HepG2 (cell line): ENCODE measurements at regions not wholly inside any gene's neighbourhood (a gene's known extent, or its start where the extent isn't known, plus 50 kb on each side); places are given as distances from the start of the nearest gene placed in this dataset.

Source experiments
- ATAC-seq: fragments of 200-7000 bp; cut with Tn5 transposase; 3 replicates; pipeline ENCODE4 v1.9.1; 2020; ENCODE audit warnings: mild to moderate bottlenecking, moderate library complexity
- BruUV-seq: library from RNA; stranded (reverse); fragments of 400-500 nt; replicated peaks from 2 replicates; lab custom pipeline; 2021; lab: Mats Ljungman, UMichigan
- CTCF ChIA-PET: fragments of 300-600 bp; formaldehyde crosslinking; extraction: SDS; loops from one replicate; lab custom pipeline; 2021; ENCODE audit warnings: low total read pairs, inconsistent platforms, low intra/inter-chr PET ratio; lab: Yijun Ruan, JAX
- POLR2A ChIA-PET: fragments of 350-600 bp; sonication (Branson Sonifier 250); formaldehyde crosslinking; loops from one replicate; lab custom pipeline; 2020; ENCODE audit warnings: antibody characterized with exemption, inconsistent platforms; lab: Yijun Ruan, JAX
- DNase-seq: peaks from one replicate; pipeline ENCODE4 v3.0.0-alpha.2; 2015; ENCODE audit warnings: low spot score
- FAIRE-seq: peaks from 3 replicates; lab custom pipeline; 2011; peaks lifted over from hg19 to GRCh38; lab: Jason Lieb, UNC
- H2AFZ ChIP-seq: one replicate; pipeline ENCODE4 v1.6.1; 2011; ENCODE audit warnings: low read length, inconsistent platforms
- H3K27ac ChIP-seq: fragments of 300-600 bp; 3 replicates; pipeline ENCODE4 v1.8.0; 2011; ENCODE audit warnings: mixed run types, mild to moderate bottlenecking, mixed read lengths, low read length, inconsistent platforms; ENCODE audit not compliant: insufficient read depth; ENCODE audit errors: extremely low read length
- H3K27me3 ChIP-seq, 2 experiments: fragments of 200-600 bp in 1 of 2; 2 replicates in 1 of 2; 3 replicates in 1 of 2; pipeline versions ENCODE4 v1.6.0 to v1.8.0; 2011; ENCODE audit warnings: low read length in 2 of 2, mild to moderate bottlenecking in 2 of 2, moderate library complexity in 2 of 2, inconsistent platforms in 1 of 2; ENCODE audit not compliant: insufficient read depth in 2 of 2, control insufficient read depth in 1 of 2
- H3K36me3 ChIP-seq, 2 experiments: fragments of 200-600 bp in 1 of 2; replicated peaks in 1 of 2; 2 replicates in 1 of 2; 3 replicates in 1 of 2; pipeline versions ENCODE4 v1.5.1 to v1.8.0; 2011; ENCODE audit warnings: low read length in 2 of 2, inconsistent platforms in 1 of 2; ENCODE audit not compliant: insufficient read depth in 2 of 2, control insufficient read depth in 1 of 2
- H3K4me1 ChIP-seq: 2 replicates; pipeline ENCODE4 v1.5.1; 2012; ENCODE audit warnings: low read length, inconsistent platforms; ENCODE audit not compliant: insufficient read depth
- H3K4me2 ChIP-seq: 2 replicates; pipeline ENCODE4 v1.6.0; 2011; ENCODE audit warnings: low read depth, low read length, inconsistent platforms
- H3K4me3 ChIP-seq, 3 experiments: fragments of 200-600 bp in 1 of 3; sonication (generic), shearing (Covaris generic) in 1 of 3; replicated peaks in 1 of 3; 2 replicates each; pipeline ENCODE4 v1.5.1; 2011 to 2016; ENCODE audit warnings: low read length in 3 of 3, inconsistent platforms in 2 of 3, low read depth in 2 of 3, mild to moderate bottlenecking in 2 of 3, control low read depth in 1 of 3, mixed read lengths in 1 of 3; ENCODE audit not compliant: insufficient read depth in 1 of 3
- H3K79me2 ChIP-seq: one replicate; pipeline ENCODE4 v1.6.1; 2011; ENCODE audit warnings: low read length, inconsistent platforms; ENCODE audit not compliant: insufficient read depth
- H3K9ac ChIP-seq: 2 replicates; pipeline ENCODE4 v1.6.0; 2011; ENCODE audit warnings: mild to moderate bottlenecking, low read depth, low read length, inconsistent platforms; ENCODE audit not compliant: insufficient read depth
- H3K9me3 ChIP-seq: 2 replicates; pipeline ENCODE4 v1.5.1; 2012; ENCODE audit warnings: mild to moderate bottlenecking, low read length
- H4K20me1 ChIP-seq: 2 replicates; pipeline ENCODE4 v1.6.0; 2011; ENCODE audit warnings: inconsistent platforms, mild to moderate bottlenecking, low read length, moderate library complexity; ENCODE audit not compliant: insufficient read depth
- FIP1L1 ChIP-seq: fragments of 200-400 bp; formaldehyde crosslinking; IDR thresholded peaks from 2 replicates; pipeline ENCODE4 v1.6.1; 2018; ENCODE audit warnings: low read depth, mild to moderate bottlenecking, low read length, moderate library complexity, borderline replicate concordance; ENCODE audit not compliant: insufficient read depth
- MLX ChIP-seq: IDR thresholded peaks from 2 replicates; pipeline ENCODE4 v1.6.1; 2016
- NFE2L1 ChIP-seq: sonication (generic); formaldehyde crosslinking; IDR thresholded peaks from 2 replicates; pipeline ENCODE4 v1.4.0; 2020; ENCODE audit warnings: missing genetic modification reagents, mild to moderate bottlenecking, borderline replicate concordance
- POGZ ChIP-seq: sonication (generic); formaldehyde crosslinking; IDR thresholded peaks from 2 replicates; pipeline ENCODE4 v1.4.0; 2020; ENCODE audit warnings: mild to moderate bottlenecking, missing genetic modification reagents
- SP1 ChIP-seq, 2 experiments: fragments of 450-650 bp in 1 of 2; sonication (generic) in 1 of 2; formaldehyde crosslinking in 1 of 2; IDR thresholded peaks; 2 replicates each; pipeline versions ENCODE4 v1.4.0 to v1.6.1; 2016 to 2020; ENCODE audit warnings: missing genetic modification reagents in 1 of 2
- ZNF12 ChIP-seq: sonication (generic); formaldehyde crosslinking; IDR thresholded peaks from 2 replicates; pipeline ENCODE4 v1.5.0; 2020; ENCODE audit warnings: missing genetic modification reagents
- ZNF607 ChIP-seq: sonication (generic); formaldehyde crosslinking; IDR thresholded peaks from 2 replicates; pipeline ENCODE4 v1.5.1; 2020; ENCODE audit warnings: missing genetic modification reagents, mild to moderate bottlenecking, borderline replicate concordance
- ZNF878 ChIP-seq: sonication (generic); formaldehyde crosslinking; IDR thresholded peaks from 2 replicates; pipeline ENCODE4 v1.8.1; 2023; ENCODE audit warnings: mild to moderate bottlenecking, missing genetic modification reagents, moderate library complexity
- WGBS: methylation state at CpG from one replicate; pipeline ENCODE4 v1.1.6; 2017; ENCODE audit warnings: low lambda C conversion rate; 5-methylcytosine and 5-hydroxymethylcytosine counted together
- in situ Hi-C: cut with HindIII; loops from 2 replicates; pipeline ENCODE4 v1.10.0; 2017; ENCODE audit warnings: low pct_unique_long_range_greater_than_20kb; ENCODE audit not compliant: extremely low pct_ligation_motif_present
- intact Hi-C: fragments of 100-400 bp; cut with micrococcal nuclease; formaldehyde crosslinking; loops from one replicate; pipeline ENCODE4 v1.10.0; 2022; ENCODE audit not compliant: unreplicated experiment
- TF ChIP-seq, protein P1 (sequence below), 2 experiments: sonication (generic) in 1 of 2; formaldehyde crosslinking in 1 of 2; IDR thresholded peaks; 2 replicates each; pipeline versions ENCODE4 v1.5.1 to v1.6.1; 2011 to 2020; ENCODE audit warnings: borderline replicate concordance in 1 of 2, low read depth in 1 of 2, low read length in 1 of 2, mild to moderate bottlenecking in 1 of 2, missing genetic modification reagents in 1 of 2, moderate library complexity in 1 of 2
- TF ChIP-seq, protein P2 (sequence below): IDR thresholded peaks from 2 replicates; pipeline ENCODE4 v1.6.1; 2016; ENCODE audit warnings: control low read depth

DNA sequence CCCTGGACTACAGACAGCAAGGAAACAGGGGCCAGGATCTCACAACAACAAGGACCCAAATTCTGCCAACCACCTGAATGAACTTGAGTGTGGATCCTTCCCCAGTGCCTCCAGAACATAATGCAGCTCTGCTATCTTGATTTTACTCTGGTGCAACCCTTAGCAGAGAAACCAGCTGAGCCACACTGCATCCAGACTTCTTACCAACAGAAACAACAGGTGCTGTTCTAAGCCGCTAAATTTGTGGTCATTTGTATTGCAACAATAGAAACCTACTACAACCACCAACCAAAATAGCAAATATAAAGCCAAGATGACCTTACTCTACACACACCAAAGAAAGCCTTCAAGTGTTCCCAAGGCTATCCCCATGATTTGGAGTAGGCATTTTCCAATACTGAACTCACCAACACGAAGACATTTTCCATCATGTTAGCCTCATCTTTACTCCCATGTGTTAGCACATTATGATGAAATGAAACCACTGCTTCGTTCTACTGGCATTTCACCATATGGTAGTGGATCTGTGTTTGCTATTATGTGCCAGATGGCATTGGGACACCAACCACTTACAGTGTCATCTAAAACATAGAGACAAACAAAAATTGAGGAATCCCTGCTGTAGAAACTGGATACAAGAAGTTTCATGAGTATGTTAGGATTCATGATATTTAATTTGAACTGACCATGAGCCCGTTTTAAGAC lies 249.8 kb upstream of the ID4 start:
- no peak overlapping the region for H3K27ac ChIP-seq
- H3K4me2 ChIP-seq, result no peak overlapping the region
- H3K79me2 ChIP-seq, result no peaks in the 10 kb centered on the region
- TF ChIP-seq ZNF12 (CRISPR knock-in tag) (no peak), FIP1L1 (no peak), SP1 (IDR thresholded peaks at IDR 0.05) (no peak), SP1 (CRISPR knock-in tag; IDR thresholded peaks at IDR 0.05) (no peak), NFE2L1 (CRISPR knock-in tag) (no peak), ZNF878 (CRISPR knock-in tag) (no peak), MLX (CRISPR knock-in tag) (no peak), POGZ (CRISPR knock-in tag) (no peak), ZNF607 (no peak)
- TF ChIP-seq, protein P1, sequence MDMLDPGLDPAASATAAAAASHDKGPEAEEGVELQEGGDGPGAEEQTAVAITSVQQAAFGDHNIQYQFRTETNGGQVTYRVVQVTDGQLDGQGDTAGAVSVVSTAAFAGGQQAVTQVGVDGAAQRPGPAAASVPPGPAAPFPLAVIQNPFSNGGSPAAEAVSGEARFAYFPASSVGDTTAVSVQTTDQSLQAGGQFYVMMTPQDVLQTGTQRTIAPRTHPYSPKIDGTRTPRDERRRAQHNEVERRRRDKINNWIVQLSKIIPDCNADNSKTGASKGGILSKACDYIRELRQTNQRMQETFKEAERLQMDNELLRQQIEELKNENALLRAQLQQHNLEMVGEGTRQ (IDR thresholded peaks at IDR 0.05; ENCODE audit: low read depth, low read length), result no peak
- TF ChIP-seq, protein P1 (CRISPR knock-in tag; IDR thresholded peaks at IDR 0.05; ENCODE audit: borderline replicate concordance), result no peak
- TF ChIP-seq, protein P2, sequence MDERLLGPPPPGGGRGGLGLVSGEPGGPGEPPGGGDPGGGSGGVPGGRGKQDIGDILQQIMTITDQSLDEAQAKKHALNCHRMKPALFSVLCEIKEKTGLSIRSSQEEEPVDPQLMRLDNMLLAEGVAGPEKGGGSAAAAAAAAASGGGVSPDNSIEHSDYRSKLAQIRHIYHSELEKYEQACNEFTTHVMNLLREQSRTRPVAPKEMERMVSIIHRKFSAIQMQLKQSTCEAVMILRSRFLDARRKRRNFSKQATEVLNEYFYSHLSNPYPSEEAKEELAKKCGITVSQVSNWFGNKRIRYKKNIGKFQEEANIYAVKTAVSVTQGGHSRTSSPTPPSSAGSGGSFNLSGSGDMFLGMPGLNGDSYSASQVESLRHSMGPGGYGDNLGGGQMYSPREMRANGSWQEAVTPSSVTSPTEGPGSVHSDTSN, result no peak
- no peaks in the 10 kb centered on the region for H4K20me1 ChIP-seq
- no peaks in the 10 kb centered on the region for H3K9me3 ChIP-seq
- DNase-seq, result no peak
- no peaks in the 10 kb centered on the region for H3K4me1 ChIP-seq
- ChIA-PET CTCF (no interaction called here), POLR2A (no interaction called here)
- FAIRE-seq, result no peak
- no peaks in the 10 kb centered on the region for H3K27me3 ChIP-seq
- BruUV-seq, result no TSS peak
- no peak overlapping the region for H3K9ac ChIP-seq
- in situ Hi-C loops, result no loop called here
- H3K4me3 ChIP-seq, result no peak overlapping the region
- 6% methylated on average over 4 of the region's 4 CpGs for WGBS
- H2AFZ ChIP-seq, result no peak overlapping the region
- H3K36me3 ChIP-seq, result no peaks in the 10 kb centered on the region
- intact Hi-C loops, result no loop called here
- ATAC-seq, result no peak
